GM21529 (cell line): ENCODE measurements at regions not wholly inside any gene's neighbourhood (a gene's known extent, or its start where the extent isn't known, plus 50 kb on each side); places are given as distances from the start of the nearest gene placed in this dataset.

ENCODE experiments used
- ATAC-seq: cut with Tn5 transposase; IDR thresholded peaks from one replicate; pipeline ENCODE4 v1.9.1; 2021; ENCODE audit not compliant: unreplicated experiment

DNA sequence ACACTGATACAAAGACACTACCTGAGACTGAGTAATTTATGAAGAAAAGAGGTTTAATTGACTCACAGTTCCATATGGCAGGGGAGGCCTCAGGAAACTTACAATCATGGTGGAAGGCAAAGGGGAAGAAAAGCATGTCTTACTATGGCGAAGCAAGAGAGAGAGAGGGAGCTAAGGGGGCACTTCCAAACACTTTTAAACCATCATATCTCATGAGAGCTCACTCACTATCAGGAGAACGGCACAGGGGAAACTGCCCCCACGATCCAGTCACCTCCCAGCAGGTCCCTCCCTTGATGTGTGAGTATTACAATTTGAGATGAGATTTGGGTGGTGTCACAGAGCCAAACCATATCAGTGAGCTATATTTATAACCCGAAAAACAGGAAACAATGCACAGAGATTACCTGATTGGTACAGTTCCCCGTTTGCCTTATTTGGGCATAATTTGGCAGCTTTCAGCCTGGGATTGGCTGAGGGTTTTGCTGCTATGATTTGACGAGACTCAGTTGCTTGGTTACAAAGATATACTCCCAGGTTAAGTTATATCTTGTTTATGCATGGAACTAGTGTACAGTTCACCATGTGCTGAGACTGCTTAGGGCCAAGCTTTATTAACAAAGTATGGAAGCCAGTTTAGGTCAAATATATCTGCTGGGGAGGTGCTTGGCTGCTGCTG, 184.2 kb downstream of the NR2F2 start:
- no peak for ATAC-seq

DNA sequence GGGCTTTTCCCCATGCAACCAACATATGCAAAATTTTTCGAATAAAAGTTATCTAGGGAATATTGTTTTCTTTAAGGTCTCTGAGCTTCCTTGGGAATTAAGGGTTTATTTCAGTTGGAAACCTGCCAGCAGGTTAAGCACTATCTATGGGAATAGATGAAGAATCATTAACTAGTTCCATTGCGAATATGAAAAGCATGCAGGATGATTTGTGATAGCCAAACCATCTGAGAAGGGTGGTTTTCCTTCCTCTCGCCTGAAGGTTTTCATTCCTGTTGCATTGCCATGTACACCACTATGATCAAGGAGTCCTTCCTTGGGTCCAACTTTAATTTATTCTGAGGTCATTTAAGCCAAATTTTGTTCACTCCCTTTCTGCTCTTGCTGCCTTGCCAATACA, 184.9 kb downstream of the NR2F2 start:
- no peak for ATAC-seq

DNA sequence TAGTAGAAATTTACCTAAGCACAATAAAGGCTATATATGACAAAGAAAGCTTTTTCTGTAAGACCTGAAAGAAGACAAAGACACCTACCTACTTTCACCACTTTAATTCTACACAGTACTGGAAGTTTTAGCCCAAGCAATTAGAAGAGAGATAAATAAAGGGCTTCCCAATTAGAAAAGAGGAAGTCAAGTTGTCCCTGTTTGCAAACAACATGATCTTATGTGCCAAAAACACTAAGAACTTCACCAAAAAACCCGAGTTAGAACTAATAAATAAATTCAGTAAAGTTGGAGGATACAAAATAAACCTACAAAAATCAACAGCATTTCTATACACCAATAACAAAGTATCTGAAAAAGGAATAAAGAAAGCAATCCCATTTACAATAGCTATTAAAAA, 190.9 kb downstream of the NR2F2 start:
- no peak for ATAC-seq

DNA sequence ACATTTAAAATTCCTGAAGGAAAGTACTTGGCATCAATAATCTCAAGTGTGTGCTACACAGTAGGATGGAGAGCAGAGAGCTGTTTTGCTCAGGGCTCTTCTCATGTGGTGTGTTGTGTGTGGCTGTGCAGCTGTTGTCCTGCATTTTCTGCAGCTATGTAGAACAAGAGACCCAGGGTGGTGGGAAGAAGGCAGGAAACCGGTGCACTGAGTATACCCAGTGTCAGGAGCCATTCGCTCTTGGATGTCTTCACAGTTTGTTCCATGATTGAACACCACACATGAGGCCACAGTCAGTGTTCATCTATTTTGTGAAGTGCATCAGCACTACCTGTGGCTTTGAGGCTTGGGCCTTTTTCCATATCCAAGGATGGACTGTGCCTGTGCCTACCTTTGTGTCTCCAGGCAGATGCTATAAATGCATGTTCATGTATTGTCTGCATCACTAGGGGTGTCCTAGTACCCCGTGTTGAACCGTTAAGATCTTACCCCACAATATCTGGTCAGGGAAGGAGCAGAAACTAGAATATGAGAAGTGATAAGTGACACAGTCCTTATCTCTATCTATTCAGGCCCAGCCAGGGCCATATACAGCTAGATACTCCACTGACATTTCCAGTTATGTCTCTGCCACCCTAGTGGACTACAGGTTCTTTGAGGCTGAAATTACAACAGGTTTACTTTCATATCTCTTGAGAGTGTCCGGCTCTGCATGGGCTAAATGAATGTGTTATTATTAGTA, 194.3 kb downstream of the NR2F2 start:
- no peak for ATAC-seq

DNA sequence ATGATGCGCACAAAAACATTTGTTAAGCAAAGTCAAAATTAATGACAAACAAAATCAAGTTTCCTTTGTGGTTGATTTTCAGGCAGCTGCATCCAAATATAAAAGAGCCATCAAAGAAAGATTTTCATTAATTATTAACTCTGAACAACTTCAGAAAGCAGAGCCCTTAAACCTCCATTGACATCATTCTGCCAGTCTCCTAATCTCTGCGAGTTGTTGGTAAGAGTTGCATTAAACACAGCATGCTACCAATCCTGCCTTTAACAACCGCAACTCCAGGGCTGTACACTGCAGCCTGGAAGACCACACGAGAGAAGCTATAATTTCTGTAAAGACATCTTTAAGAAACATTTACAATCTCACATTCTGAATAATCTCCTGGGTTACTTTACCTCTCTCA, 204.6 kb downstream of the NR2F2 start:
- no peak for ATAC-seq

DNA sequence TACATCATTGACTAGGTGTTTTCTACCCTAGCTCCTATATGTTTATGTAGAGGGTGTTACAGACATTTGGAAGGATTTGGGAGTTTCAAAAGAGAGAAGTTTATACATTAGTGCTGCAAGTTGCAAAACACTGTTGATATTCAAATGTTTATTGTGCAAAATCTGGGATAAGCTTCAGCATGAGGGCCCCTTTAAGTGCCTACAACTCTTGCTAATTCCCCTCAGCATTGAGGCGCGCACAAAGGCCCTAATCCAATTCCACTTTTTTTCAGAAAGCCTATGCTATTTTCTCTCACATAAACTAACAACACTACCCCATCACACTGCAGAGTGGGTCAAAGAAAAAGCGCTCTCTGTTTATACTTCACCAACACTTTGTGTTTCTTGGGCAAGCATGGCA, 208.0 kb downstream of the NR2F2 start:
- ATAC-seq, result no peak

DNA sequence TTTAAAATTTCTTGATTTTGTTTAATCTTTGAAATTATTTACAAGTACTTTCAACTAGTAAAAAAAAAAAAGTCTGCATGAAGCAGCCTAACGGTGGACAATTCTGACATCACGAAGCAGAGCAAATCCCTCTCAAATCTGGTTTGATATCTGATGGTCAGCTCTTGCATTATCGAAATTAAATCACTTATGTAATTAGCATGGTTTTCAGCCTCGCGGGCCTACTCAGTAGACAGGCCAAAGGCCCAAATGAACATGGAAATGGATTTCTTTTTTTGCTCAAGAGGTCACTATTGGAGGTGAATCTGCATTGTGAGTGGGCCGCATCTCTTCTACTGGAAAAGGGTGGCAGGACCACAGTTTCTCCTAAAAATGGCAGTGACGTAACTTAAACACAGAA, 209.8 kb downstream of the NR2F2 start:
- no peak for ATAC-seq

DNA sequence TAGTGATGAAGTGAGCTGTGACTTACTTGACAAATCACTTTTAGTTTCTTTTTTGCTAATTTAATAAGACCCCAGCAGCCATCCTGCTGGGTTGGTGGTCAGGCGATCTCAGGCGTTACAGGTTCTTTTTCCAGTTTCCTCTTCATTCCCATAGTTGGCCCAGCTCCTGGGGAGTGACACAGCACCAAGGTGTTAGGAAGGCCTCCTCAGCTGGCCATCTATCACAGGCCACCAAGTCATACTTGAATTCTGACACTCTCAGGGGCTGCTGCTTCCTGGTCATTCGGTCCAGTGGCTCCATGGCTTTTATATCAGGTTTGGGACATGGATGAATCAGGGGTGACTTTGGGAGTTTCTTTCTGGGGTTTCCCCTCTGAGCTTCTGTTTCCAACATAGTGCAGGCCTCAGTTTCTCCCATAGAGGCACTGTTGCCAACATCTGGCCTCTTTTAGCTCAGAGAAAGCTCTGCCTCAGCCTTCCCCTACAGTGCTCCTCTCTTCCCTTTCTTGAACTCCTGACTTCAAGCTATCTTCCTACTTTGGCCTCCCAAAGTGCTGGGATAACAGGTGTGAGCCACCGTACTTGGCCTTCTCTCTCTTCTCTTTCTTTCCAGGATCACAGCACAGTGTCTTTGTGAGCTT, 211.8 kb downstream of the NR2F2 start:
- no peak for ATAC-seq

DNA sequence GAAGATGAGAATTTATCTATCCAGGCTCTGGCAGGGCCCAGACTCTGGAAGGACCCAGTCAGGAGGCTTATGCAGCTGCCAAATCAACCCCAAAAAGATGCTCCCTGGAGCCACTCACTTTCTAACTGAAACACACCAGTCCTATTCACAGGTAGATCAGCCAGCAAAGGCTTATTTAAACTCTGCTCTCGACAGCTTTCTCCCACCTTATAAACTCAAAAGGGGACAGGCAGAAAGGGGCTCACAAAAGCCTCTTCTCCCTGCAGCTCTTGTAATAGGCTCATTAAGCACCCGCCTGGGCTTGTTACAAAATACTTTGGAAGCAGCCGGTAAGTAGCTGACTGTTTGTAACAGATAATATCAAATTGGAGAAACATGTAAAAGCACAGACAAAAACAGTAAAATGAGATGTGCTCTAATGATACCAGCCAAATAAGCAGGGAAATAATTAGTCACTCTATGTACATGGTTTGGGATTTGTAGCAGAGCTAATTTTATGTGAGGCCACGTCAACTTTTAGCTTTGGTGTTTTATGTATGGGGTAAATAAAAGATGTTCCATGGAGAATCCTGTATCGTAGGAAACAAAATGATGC, 213.8 kb downstream of the NR2F2 start:
- ATAC-seq, result no peak

DNA sequence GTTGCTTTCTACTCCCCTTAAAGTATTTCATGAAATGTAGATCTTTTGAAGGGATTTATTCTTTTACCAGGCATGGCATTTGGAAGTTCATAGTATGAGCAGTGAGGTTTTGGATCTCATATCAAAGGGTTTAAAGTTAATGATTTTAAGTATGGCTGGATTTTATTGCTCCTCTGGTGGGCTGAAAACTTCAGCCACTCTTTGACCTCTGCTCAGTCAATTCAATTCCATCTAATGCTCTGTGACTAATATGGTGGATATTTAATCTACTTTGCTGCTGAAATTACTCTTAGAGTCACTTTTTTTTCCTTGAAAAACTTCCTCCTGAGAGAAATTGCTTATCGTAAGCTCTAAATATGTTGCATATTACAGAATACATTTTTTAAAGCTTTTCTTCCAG, 218.6 kb downstream of the NR2F2 start:
- ATAC-seq, result no peak

DNA sequence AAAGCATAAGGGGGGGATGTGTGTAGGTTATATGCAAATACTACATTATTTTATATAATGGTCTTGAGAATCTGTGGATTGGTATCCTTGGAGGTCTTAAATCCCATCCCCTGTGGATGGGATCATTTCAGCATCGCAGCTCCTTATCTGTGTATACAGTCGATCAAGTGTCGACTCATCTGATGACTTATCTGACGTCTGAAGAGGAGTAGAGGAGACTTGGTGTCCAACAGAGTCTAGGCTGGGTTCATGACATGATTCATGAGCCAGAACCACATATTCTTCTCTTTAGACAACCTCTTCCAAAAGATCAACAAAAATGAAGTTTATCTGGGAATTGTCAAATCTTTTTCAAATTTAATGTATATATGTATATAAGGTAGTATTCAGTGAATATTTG, 220.7 kb downstream of the NR2F2 start:
- no peak for ATAC-seq

DNA sequence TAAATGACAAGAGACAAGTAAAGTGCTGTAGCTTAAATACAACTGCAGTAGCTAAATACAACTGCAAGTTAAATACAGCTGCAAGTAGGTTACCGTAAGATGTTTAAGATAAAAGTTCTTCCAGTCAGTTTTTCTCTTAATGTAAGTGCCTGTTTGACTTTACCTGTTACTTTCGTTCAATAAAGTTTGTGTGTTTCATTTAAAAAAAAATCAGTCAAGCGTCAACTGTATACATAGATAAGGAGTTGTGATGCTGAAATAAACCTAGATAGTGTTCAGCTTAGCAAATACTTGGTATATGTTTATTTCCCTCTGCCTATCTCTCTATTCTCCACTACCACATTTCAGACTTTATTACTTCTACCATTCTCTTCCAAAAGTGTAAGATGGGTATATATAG, 221.2 kb downstream of the NR2F2 start:
- ATAC-seq, result no peak

DNA sequence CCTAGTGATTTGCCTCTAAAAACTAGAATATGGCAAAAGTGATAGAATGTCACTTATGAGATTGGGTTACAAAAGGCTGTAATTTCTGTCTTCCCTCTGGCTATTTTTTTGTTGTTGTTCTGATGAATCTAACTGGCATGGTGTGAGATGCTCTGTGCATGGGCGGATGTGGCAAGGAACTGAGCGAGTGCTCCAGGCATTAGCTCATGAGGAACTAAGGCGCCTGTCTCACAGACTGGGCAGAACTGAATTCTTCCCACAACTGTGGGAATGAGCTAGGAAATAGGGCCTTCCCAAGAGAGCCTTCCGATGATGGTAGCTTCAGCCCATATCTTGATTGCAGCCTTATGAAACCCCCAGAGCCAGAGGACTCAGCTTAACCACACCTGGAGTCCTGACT, 222.5 kb downstream of the NR2F2 start:
- no peak for ATAC-seq

DNA sequence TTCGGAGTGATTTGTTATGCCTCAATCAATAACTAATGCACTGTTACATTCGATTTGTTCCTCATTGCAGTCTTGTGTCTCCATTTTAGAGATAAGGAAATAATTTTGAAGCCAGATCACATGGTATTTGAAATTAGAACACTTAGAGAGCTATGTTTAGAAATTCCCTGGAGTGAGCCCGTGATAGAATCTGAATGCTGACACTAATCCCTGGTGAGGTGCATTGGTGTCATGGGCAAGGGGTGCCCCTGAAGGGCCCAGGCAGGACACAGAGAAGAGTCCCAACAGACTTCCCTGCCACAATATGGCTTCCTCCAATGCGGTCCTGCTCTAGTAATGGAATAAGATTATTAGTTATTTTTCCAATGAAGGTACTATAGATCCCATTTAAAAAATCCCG, 223.0 kb downstream of the NR2F2 start:
- no peak for ATAC-seq

DNA sequence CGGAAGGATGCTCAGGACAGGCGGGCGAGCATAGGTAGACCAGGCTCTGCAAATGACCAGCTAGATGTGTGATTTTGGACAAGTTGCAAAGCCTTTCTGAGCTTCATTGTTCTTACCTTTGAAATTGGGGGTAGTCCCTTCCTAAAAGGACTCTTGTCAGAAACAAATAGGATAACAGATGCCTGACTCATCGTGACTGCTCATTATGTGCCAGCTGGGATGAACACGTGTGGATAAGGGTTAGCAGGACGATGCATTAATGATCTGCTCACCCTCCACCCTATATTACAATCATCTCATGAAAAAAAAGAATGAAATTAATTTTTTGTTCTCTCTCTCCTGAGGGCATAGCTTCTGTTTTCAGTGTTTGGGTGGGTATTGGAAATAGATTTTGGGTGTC, 223.4 kb downstream of the NR2F2 start:
- ATAC-seq, result no peak

DNA sequence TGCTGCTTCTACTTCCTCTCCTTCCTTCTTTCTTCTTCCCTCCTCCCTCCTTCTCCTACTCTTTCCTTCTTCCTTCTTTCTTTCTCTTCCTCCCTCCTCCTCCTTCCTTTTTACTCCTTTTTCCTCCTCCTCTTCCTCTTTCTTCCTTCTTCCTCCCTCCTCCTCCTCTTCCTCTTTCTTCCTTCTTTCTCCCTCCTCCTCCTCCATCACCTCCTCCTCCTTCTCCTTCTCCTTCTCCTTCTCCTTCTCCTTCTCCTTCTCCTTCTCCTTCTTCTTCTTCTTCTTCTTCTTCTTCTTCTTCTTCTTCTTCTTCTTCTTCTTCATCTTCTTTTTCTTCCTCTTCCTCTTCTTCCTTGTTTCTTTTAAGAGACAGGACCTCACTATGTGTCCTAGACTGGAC, 224.0 kb downstream of the NR2F2 start:
- no peak for ATAC-seq

DNA sequence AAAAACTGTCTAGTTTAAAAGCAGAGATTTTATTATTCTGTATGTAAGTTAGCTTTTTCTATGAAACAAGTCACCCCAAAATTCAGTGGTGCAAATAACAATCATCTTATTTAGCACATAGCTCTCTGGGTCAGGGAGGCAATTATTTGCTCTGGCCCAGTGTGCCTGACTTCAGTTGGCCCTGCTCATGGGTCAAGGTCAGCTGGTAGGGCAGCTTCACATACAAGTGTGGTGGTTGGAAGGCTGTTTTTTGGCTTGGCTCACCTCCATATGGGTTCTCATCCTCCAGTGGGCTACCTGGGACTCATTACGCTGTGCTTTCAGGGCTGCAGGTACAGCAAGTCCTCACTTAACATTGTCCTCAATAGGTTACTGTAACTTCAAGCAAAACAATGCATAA, 228.6 kb downstream of the NR2F2 start:
- no peak for ATAC-seq

DNA sequence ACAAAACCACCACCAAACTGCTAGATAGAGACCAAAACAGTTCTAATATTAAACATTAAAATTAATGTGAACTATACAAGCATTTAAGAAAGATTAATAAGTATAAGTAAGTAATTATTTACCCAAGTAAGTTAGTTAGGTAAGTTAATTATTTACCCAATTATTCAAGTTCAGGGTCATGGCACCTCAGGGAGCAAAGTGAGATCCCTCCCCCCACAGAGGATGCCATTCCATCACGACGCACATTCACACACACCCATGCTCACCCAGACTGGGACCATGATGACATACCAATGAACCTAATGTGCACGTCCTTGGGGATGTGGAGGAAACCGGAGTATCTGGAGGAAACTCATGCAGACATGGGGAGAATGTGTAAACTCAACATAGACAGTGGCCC, 229.1 kb downstream of the NR2F2 start:
- no peak for ATAC-seq

DNA sequence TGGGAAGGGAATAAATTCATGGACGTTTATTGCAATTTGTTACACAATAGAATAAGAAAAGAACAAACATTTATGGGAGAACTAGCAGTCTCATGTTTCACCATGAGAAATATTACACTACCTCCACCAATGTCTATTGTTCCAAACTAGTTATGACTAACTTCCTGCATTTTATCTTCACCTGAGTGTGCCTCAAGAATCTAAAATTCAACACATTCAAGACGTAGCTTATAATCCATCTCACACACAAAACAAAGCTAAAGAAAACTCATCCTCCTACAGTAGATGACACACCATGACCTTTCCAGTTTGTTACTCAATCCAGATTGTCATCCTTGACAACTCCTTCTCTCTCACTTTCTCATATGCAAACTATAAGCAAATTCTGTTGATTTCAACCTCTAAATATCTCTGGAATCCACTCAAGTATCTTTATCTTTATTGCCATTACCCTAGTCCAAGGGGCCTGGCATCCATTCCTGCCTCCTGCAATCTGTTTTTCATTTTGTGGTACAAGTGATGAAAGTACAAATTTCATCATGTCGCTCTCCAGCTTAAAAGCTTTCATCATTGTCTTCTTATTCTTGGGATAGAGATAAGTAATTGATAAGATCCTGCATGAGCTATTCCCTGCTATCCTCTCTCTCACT, 229.9 kb downstream of the NR2F2 start:
- ATAC-seq, result no peak

DNA sequence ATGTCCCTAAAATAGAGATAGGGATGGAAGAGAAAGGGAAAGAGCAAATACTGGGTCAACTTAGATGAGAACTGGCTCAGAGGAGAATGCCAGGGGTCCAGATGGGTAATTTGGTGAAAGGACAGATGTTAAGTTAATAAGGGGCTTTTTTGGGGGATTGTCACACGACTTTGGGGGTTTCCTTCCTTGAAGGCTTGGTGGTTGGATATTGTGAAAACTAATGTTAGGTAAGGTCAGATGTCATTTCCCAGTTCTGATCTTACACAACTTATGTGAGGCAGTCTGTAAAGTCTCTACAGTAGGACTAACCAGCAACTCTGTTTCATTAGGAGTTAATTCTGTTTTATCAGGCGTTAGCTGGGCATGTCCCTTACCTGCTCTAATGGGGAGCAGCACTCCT, 231.1 kb downstream of the NR2F2 start:
- ATAC-seq, result no peak

DNA sequence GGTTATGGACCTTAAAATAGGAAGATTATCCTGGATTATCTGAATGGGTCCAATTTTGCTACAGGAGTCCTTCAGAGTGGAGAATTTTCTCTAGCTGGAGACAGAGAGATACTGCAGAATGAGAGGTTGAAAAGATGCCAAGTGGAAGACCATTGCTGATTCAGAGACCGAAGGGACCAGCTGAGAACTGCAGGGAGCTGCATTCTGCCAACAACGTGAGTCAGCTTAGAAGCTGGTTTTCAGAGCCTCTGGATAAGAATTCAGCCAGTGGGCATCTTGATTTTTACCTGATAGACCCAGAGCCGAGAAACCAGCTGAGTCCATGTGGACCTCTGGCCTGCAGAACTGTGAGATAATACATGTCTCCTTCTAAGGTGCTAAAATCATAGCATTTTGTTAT, 234.0 kb downstream of the NR2F2 start:
- ATAC-seq, result no peak

DNA sequence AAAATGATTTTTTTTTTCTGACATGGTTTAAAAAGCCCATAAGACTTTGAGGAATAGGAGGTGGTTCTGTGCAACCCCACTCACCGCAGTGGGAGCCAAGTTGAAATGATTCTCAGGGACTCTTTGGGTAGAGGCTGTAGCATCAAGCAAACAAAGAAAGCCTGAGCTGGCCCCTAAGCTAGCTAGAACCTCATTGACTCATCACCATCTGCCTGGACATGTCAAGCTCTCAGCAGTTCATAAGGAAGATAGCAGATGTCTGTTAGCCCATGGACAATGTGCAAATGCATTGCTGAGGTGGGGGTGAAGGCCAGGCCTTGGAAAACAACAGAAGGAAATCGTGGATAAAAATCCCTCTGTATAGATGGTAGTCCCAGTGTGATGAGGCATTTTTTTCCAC, 234.8 kb downstream of the NR2F2 start:
- no peak for ATAC-seq
